Activated naive CD4-positive, alpha-beta T cell treated with anti-CD3 and anti-CD28 coated beads, Interleukin-2, amount 50 U/mL, for 72 hours (primary cell): ENCODE measurements at regions not wholly inside any gene's neighbourhood (a gene's known extent, or its start where the extent isn't known, plus 50 kb on each side); places are given as distances from the start of the nearest gene placed in this dataset.

Experiments used
- ATAC-seq, 2 donors: fragments of 150-1000 bp; cut with Tn5 transposase; 2 replicates each; pipeline ENCODE4 v1.10.0; 2021; ENCODE audit warnings: mild to moderate bottlenecking in 2 of 2, moderate library complexity in 2 of 2
- DNase-seq, 2 donors: peaks; one replicate each; pipeline ENCODE4 v3.0.0; 2021 to 2022; ENCODE audit warnings: low spot score in 2 of 2
- H3K27ac Mint-ChIP-seq, 2 donors: one replicate each; pipeline ENCODE4 v1.8.0; 2022; ENCODE audit warnings: mild to moderate bottlenecking in 2 of 2, mixed read lengths in 2 of 2
- H3K36me3 Mint-ChIP-seq, 2 donors: one replicate each; pipeline ENCODE4 v1.8.0; 2022; ENCODE audit warnings: mixed read lengths in 2 of 2
- H3K9me3 Mint-ChIP-seq, 2 donors: one replicate each; pipeline ENCODE4 v1.8.0; 2022; ENCODE audit warnings: mixed read lengths in 2 of 2

DNA sequence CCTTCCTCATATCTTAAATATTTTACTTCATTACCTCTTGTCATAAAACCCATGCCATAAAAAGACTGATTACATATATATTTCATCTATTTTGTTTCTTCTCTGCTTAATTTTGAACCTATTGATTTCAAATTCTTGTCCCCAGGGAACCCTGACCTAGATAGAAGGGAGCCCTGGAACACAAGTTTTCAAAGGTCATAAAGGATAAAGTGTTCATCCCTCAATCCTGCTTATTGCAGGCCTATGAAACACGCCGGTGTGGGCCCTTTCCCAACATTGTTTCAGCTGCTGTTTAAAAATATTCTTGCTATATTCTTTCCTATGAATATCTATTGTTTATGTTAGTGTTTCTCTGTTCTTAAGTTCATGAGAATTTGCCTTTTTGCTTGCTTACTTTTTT, 1389.5 kb upstream of the GBE1 start:
- H3K9me3 Mint-ChIP-seq: peaks cover 14 to 28% of the 10 kb centered on the region in 2 donors
- no peaks in the 10 kb centered on the region for H3K36me3 Mint-ChIP-seq
- H3K27ac Mint-ChIP-seq: no peak overlapping the region
- ATAC-seq (no peak), DNase-seq (no peak)

GRCh38 chr3:83140983-83141382, 1379.5 kb upstream of the GBE1 start:
- Mint-ChIP-seq H3K9me3 (peaks cover 13 to 17% of the 10 kb centered on the region in 2 donors), H3K27ac (no peak overlapping the region), H3K36me3 (no peaks in the 10 kb centered on the region)
- no peak for ATAC-seq
- DNase-seq: no peak

DNA sequence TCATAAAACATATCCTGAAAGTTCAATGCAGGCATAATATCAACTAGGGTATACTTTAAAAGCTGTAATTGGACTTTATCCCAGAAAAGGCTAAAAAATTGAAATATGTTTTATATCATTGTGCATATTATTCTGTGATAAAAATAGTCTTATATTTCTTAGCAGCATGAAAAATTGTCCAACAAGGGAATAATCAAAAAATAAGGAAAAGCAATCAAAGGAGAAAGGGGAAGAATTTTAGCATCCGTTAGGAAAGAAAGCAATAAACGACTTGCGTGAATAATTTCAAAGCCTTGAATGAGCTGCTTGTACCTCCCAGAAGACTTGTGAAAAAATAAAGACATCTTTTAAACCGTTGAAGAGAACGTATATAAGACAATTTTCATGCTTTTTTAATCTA, 1369.8 kb upstream of the GBE1 start:
- Mint-ChIP-seq H3K9me3 (peaks cover 6 to 7% of the 10 kb centered on the region in 2 donors), H3K27ac (no peak overlapping the region), H3K36me3 (no peaks in the 10 kb centered on the region)
- DNase-seq (no peak), ATAC-seq (no peak)

GRCh38 chr3:83122774-83123350, 1361.4 kb upstream of the GBE1 start:
- DNase-seq (no peak), ATAC-seq (no peak)
- Mint-ChIP-seq H3K27ac (no peak overlapping the region), H3K36me3 (no peaks in the 10 kb centered on the region), H3K9me3 (peaks cover 8 to 15% of the 10 kb centered on the region in 2 donors)

GRCh38 chr3:83093222-83093572, 1331.8 kb upstream of the GBE1 start:
- H3K36me3 Mint-ChIP-seq: no peaks in the 10 kb centered on the region
- ATAC-seq: no peak
- DNase-seq: no peak
- H3K27ac Mint-ChIP-seq: no peak overlapping the region
- H3K9me3 Mint-ChIP-seq: peaks cover 9 to 10% of the 10 kb centered on the region in 2 donors

- Mint-ChIP-seq H3K27ac (no peak overlapping the region), H3K9me3 (peaks cover 5 to 10% of the 10 kb centered on the region in 2 donors), H3K36me3 (no peaks in the 10 kb centered on the region)
- DNase-seq (no peak), ATAC-seq (no peak)
Measured at GRCh38 chr3:83092521-83093221, 1331.2 kb upstream of the GBE1 start.

- Mint-ChIP-seq H3K9me3 (peaks cover 26 to 28% of the 10 kb centered on the region in 2 donors), H3K36me3 (peaks cover 0 to 5% of the 10 kb centered on the region in 2 donors), H3K27ac (no peak overlapping the region)
- ATAC-seq (no peak), DNase-seq (no peak)
Measured at GRCh38 chr3:83076041-83076440, 1314.6 kb upstream of the GBE1 start.

DNA sequence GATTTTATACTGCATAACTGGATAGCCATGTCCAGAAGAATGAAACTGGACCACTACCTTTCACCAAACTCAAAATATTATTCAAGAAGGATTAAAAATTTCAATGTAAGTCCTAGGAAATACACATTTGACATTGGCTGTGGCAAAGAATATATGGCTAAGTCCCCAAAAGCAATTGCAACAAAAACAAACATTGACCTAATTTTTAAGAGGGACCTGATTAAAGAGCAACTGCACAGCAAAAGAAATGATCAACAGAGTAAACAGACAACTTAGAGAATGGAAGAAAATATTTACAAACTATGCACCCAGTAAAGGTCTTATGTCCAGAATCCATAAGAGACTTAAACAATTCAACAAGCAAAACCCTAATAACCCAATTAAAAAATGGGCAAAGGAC, 1313.0 kb upstream of the GBE1 start:
- Mint-ChIP-seq H3K27ac (no peak overlapping the region), H3K36me3 (peaks cover 0 to 5% of the 10 kb centered on the region in 2 donors), H3K9me3 (peaks cover 28 to 33% of the 10 kb centered on the region in 2 donors)
- no peak for ATAC-seq
- no peak for DNase-seq

GRCh38 chr3:83065851-83066460, 1304.5 kb upstream of the GBE1 start:
- Mint-ChIP-seq H3K36me3 (peaks cover 0 to 6% of the 10 kb centered on the region in 2 donors), H3K9me3 (peaks cover 25 to 28% of the 10 kb centered on the region in 2 donors), H3K27ac (no peak overlapping the region)
- no peak for ATAC-seq
- no peak for DNase-seq

DNA sequence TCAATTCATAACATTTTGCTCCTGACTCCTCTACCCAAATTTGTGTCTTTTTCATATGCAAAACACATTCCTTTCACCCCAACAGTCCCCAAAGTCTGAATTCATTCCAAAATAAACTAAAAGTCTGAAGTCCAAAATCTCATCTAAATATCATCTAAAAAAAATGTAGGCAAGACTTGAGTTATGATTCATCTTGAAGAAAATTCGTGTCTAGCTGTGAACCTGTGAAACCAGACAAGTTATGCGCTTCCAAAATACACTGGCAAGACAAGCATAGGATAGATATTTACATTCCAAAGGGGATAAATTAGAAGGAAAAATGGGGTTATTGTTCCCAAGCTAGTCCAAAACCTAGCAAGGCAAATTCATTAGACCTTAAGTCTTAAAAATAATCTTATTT, 1302.0 kb upstream of the GBE1 start:
- no peak for ATAC-seq
- no peak for DNase-seq
- peaks cover 25 to 32% of the 10 kb centered on the region in 2 donors for H3K9me3 Mint-ChIP-seq
- H3K36me3 Mint-ChIP-seq: peaks cover 0 to 6% of the 10 kb centered on the region in 2 donors
- H3K27ac Mint-ChIP-seq: no peak overlapping the region

- no peaks in the 10 kb centered on the region for H3K36me3 Mint-ChIP-seq
- peaks cover 4 to 8% of the 10 kb centered on the region in 2 donors for H3K9me3 Mint-ChIP-seq
Measured at GRCh38 chr3:83048556-83048955, 1287.1 kb upstream of the GBE1 start.

DNA sequence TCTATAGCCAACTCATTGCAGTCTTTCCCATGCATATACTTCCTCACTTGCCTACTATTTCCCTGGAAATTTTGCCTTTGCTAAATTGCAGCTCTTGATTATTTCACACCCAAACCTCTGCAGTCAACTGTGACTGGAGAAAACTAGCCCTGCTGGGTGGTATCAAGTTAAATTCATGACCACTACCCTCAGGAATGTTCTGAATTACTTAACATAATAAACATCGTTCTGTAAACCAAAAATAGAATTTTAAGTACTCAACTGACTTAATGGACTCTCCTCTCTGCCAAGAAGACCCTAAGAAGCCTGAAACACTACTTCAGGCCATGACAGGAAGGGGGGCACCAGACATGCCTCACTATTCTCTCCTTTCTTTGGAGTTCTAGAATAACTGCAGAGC, 1278.0 kb upstream of the GBE1 start:
- Mint-ChIP-seq H3K27ac (no peak overlapping the region), H3K36me3 (no peaks in the 10 kb centered on the region), H3K9me3 (peaks cover 3 to 9% of the 10 kb centered on the region in 2 donors)
- no peak for DNase-seq
- no peak for ATAC-seq

More at GRCh38 chr3:83048556-83048955, 1287.1 kb upstream of the GBE1 start:
- no peak for DNase-seq
- ATAC-seq: no peak
- no peak overlapping the region for H3K27ac Mint-ChIP-seq

GRCh38 chr3:83035704-83036010, 1274.2 kb upstream of the GBE1 start:
- H3K9me3 Mint-ChIP-seq: peaks cover 3 to 9% of the 10 kb centered on the region in 2 donors
- H3K27ac Mint-ChIP-seq: no peak overlapping the region
- no peak for ATAC-seq
- no peak for DNase-seq
- H3K36me3 Mint-ChIP-seq: no peaks in the 10 kb centered on the region

- Mint-ChIP-seq H3K9me3 (peaks cover 3 to 9% of the 10 kb centered on the region in 2 donors), H3K27ac (no peak overlapping the region), H3K36me3 (no peaks in the 10 kb centered on the region)
- DNase-seq (no peak), ATAC-seq (no peak)
Measured at GRCh38 chr3:83034806-83035703, 1273.6 kb upstream of the GBE1 start.

- DNase-seq: no peak
- H3K36me3 Mint-ChIP-seq: no peaks in the 10 kb centered on the region
- peaks cover 5 to 17% of the 10 kb centered on the region in 2 donors for H3K9me3 Mint-ChIP-seq
- no peak overlapping the region for H3K27ac Mint-ChIP-seq
- ATAC-seq: no peak
Measured at GRCh38 chr3:83033133-83033532, 1271.7 kb upstream of the GBE1 start.

DNA sequence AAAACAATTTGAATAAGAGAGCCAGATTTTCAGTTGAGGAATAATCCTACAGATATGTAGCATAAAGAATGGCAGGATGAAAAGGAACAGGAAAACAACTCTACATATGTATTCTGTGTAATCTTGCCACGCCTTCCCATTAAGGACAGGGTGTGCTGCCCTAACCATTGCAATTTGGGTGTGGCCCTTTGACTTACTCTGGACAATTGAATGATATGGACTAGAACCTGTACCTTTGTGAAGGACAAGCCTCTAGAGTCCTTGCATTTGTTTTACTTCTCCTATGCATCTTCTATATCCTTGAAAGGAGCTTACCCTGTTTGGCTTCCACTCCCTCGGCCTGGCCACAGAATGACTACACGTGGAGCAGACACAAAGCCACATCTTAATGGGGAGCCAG, 1261.6 kb upstream of the GBE1 start:
- H3K27ac Mint-ChIP-seq: no peak overlapping the region
- DNase-seq (no peak), ATAC-seq (no peak)
- peaks cover 6 to 9% of the 10 kb centered on the region in 2 donors for H3K9me3 Mint-ChIP-seq
- H3K36me3 Mint-ChIP-seq: no peaks in the 10 kb centered on the region

GRCh38 chr3:83011481-83011880, 1250.0 kb upstream of the GBE1 start:
- Mint-ChIP-seq H3K36me3 (no peaks in the 10 kb centered on the region), H3K9me3 (peaks cover 6 to 10% of the 10 kb centered on the region in 2 donors), H3K27ac (no peak overlapping the region)
- DNase-seq (no peak), ATAC-seq (no peak)
